NCI-H510A (cell line): ENCODE measurements at regions not wholly inside any gene's neighbourhood (a gene's known extent, or its start where the extent isn't known, plus 50 kb on each side); places are given as distances from the start of the nearest gene placed in this dataset.

ENCODE experiments used
- DNase-seq: peaks from one replicate; lab custom pipeline; 2025; lab: John Stamatoyannopoulos, UW

DNA sequence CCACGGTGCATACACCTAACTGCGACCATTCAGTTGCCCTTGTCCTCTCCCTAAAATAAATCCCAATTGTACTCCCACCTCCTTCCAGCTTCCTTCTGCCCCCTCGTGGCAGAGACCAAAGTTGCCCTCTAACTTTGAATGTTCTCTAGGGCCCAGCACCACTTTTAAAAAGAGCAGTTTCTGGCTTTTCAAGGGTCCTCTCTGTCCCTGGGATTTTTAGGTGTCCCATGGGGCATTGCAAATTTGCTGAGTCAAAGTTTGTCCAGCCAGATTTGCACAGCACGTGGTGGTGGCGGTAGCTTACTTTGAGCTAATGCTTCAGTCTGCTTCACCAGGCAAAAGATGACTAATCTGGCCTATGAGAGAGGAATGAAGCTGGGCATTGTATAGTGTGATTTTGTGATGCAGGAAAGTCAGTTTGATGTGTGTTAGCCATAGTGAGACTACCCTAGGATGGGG is 100.2 kb downstream of the PERP start:
- DNase-seq, result no peak

DNA sequence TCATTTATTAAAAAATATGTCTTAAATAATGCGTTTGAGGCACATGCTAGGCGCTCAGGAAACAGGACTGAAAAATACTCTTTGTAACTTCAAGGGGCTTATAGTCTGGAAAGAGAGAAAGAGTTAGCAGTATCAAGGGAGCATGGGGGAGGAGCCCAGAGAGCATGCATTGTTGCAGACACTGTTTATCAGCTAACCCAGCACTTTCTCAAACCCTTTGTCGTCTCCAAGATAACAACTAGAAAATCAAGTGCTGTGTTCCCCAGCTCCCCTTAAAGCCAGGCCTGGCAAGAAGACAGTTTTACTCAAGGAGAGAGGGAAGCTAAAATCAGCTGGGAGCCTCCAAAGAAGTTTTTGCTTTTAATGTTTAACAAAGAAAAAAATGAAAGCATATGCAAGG is 98.4 kb downstream of the PERP start:
- no peak for DNase-seq

DNA sequence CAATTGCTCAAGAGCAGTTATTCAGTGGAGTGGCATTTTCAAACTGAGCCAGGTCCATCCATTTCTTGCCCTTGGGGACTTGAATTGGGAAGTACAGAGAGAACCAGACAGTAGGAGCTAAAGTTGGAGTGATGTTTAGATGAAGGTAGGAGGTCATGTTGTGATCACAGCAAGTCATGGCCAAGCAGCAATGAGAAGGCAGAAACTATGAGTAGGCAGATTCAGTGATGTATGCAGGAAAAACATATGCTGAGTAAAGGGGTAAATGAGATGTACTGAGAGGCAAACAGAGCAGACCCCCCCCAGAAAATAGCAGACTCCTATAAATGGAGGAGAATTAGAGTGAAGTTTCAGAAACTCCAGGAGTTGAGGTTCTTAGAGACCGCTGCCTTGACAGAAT is 95.8 kb downstream of the PERP start:
- no peak for DNase-seq

- DNase-seq, result no peak
These were observed 94.5 kb downstream of the PERP start for GRCh38 chr6:138012682-138013081.

GRCh38 chr6:138013959-138014358 is 93.3 kb downstream of the PERP start:
- no peak for DNase-seq

- no peak for DNase-seq
These were observed 90.0 kb downstream of the PERP start for GRCh38 chr6:138017166-138017757.

DNA sequence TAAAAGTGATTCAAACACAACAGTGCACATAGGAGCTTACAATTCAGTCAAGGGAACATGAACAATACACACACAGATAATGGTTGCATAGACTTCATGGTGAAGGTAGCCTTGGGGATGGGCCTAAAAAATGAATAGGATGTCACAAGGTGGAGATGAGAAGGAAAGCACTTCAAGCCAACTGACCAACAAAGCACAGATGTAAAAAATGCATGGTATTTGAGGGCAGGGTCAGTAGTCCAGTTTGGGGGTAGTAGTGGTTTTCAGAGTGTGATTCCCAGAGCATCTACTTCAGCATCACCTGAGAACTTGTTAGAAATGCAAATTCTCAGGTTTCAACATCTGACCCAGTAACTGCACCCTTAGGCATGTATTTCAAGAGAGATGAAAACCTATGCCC is 88.9 kb downstream of the PERP start:
- no peak for DNase-seq

- DNase-seq, result no peak
These were observed 81.7 kb downstream of the PERP start for GRCh38 chr6:138025528-138025978.

GRCh38 chr6:138026342-138026741 is 80.9 kb downstream of the PERP start:
- DNase-seq, result no peak

DNA sequence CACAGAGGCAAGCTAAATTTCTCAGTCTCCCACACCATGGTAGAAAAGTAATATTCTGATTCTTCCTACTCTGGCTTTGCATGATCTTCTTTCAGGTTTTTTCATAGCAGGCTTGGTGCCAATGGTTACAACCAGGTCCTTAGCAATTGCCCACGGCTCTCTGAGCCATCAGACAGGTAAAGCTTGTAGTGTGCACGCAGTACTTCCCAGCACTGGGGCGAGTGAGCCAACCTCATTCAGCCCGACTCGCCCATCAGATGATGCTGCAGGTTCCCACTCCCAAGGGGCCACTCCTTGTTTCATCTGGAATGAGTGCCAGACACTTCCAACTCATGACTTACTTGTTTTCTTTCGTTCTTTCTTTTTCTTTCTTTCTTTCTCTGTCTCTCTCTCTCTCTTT is 78.3 kb downstream of the PERP start:
- DNase-seq, result no peak

GRCh38 chr6:138030872-138031271 is 76.3 kb downstream of the PERP start:
- no peak for DNase-seq

DNA sequence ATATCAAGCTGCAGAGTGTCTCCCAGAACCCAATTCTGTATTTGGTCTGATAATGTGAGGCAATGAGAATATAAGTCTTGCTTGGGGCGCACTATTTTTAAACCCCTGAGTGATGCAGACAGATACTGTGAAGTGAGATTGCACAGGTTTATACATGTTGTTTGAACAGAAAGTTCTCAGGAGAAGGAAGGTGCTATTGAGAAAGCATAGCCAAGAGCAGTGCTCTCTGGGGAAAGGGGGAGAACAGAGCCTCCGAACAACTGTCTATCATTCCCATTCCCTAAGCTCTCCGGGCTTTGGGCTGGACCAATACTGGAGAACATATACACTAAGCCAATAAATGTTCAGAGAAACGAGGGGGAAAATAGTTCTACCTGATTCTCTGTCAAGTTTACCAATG is 75.8 kb downstream of the PERP start:
- DNase-seq, result no peak

DNA sequence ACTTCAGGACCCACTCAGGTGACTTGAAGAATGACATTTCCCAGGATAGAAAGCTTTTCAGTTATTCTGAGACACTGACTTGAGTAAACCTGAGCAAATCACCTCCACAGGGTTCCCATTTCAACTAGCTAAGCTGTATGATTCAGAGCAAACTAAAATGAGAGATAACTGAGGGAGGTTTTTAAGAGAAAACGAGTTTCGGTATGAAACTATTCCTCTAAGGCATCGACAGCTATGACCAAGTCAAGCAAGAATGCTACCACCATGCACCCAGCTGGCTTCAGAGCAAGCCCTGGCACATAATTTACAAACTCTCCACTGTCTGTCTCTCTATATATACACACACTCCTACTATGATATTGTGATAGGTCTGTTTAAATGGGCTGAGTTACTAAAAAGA is 75.4 kb downstream of the PERP start:
- DNase-seq, result no peak

GRCh38 chr6:138032571-138032970 is 74.6 kb downstream of the PERP start:
- DNase-seq, result no peak

DNA sequence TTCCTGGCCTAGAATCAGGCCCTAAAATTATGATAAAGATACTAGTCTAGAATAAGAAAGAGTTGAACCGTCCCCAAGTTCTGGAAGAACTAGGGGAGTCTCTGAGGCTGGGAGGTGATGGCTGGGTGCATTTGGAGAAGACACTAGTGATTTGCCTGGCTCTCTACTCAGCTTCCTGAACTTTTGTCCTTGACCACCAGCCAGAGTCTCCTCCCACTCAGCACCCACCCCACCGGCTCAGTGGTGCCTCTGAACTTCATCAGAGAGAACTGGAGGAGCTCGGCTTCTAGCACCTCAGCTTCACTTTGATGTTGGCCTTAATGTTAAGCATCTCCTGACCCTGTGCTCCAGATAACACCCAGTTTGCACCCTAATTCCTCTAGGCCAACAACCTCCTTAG is 73.0 kb downstream of the PERP start:
- no peak for DNase-seq

- DNase-seq, result peak; percentile 72
These were observed 72.1 kb downstream of the PERP start for GRCh38 chr6:138035070-138035469.

GRCh38 chr6:138036111-138036510 is 71.1 kb downstream of the PERP start:
- DNase-seq, result no peak

- DNase-seq, result no peak
These were observed 70.2 kb downstream of the PERP start for GRCh38 chr6:138037009-138037504.

- DNase-seq, result no peak
These were observed 68.9 kb downstream of the PERP start for GRCh38 chr6:138038142-138038870.
